Ammon's horn (tissue), 1 donor: ENCODE measurements at regions not wholly inside any gene's neighbourhood (a gene's known extent, or its start where the extent isn't known, plus 50 kb on each side); places are given as distances from the start of the nearest gene placed in this dataset.

ENCODE experiments used
- DNase-seq: peaks from one replicate; pipeline ENCODE4 v3.0.0-alpha.2; 2016; ENCODE audit warnings: low spot score

- peak; percentile 41 for DNase-seq
Measured at GRCh38 chr2:15842758-15843666, 97.3 kb upstream of the MYCN start.

DNA sequence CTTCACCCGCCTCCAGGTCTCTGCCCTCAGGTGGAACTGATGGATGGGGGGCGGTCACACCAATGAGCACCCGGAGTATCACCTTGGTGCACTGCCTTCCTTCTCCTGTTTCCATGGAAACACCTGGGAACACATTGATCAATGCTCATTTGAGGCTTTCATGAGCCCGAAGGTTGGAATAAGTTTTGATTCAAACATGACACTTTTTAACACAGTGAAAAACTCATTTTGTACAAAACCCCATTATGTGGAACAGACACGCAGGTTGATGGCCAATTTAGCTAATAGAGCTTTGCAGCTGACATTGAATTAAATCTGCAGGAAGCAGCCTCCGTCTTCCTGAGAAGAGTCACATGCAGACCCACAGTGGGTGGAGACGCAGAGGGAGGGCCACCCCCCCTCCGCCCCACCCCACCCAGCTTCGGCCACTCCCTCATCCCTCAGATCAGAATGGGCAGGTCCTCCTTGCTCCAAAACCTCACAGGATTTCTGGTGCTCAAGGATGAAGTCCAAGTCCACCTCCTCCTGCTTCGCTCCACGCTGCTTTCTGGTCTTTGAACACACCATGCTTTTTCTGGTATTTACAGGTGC, 96.0 kb upstream of the MYCN start:
- DNase-seq: no peak

DNA sequence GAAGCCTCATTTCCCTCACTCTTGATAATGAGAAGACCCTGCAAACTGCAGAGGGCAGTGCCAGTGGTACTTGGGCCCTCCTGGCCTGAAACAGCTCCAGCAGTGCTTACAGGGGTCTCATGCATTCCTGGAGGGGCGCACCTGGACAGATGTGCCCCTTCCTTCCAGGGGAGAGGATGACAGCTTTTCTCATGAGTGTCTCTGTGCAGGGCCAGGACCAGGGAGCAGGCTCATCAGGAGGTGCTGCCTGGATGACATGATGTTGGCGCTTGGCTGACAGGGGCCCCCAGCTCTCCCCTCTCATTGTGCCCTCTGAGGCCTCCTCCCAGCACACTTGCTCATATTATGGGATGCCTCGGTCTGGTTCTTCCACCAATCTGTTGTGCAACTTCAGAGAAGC, 95.1 kb upstream of the MYCN start:
- no peak for DNase-seq

DNA sequence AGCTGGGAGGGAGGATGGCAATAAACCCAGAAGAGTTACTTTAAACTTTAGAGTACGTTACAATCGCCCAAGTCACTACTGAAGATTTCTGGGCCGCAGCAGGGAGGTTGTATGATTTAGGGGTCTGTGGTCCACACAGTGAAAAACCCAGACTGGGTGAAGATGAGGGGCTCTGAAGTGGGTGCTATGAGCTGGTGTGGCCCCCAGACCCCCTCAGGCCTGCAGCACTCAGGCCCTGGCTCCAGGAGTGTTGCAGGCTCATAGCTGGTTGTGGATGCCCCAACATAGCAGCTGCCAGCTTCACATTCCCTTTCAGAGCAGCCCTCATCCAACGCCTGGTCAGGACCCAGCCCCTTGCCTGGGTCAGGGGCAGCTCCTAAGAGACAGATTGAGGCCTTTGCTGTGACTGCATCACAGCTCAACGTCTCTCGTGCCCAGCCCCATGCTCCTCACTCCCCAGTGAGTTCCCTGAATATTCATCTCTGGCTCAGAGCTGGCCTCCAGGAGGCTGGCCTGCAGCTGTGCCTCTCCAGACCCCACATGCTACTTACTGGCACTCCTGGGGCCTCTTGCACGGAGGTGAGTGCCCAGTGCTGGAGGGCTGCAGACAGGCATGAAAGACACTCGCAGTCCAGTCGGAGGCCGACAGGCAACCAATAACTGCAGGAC, 94.5 kb upstream of the MYCN start:
- DNase-seq: no peak

GRCh38 chr2:15846626-15847025, 93.7 kb upstream of the MYCN start:
- DNase-seq: peak; percentile 34

- DNase-seq: no peak
Measured at GRCh38 chr2:15850534-15850933, 89.8 kb upstream of the MYCN start.

DNA sequence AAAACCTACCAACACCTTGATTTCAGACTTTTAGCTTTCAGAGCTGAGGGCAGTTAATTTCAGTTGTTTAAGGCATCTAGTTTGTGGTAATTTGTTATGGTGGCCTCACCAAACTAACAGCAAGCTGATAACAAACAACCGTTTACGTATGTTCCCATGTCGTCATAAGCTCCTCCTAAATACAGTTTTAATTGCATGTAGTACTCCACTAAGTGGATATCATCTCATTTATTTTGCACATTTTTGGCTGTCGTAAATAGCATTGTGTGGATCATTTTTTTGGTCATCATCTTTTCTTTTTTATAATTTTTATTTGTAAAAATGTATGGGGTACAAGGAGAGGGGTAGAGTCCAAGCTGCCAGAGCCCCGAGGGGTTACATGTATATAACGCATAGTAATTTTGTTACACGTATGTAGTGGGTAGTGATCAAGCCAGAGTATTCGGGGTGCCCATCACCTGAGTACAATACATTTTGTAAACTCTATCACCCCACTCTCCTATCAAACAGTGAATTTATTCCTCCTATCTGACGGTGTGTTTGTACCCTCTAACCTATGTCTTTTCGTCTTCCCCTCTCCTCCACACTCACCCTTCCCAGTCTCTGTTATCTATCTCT, 89.2 kb upstream of the MYCN start:
- DNase-seq: no peak

- DNase-seq: no peak
Measured at GRCh38 chr2:15852811-15853210, 87.5 kb upstream of the MYCN start.

DNA sequence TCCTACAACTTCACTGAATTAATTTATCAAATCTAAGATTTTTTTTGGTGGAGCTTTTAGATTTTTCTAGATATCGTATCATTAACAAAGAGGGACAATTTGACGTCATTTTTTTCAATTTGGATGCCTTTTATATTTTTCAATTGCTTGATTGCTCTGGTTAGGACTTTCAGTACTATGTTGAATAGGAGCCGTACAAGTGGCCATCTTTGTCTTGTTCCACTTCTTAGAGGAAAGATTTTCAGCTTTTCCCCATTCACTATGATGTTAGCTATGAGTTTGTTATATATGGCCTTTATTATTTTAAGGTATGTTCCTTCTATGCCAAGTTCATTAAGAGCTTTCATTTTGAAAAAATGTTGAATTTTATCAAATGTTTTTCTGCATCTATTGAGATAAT, 86.4 kb upstream of the MYCN start:
- DNase-seq: no peak

DNA sequence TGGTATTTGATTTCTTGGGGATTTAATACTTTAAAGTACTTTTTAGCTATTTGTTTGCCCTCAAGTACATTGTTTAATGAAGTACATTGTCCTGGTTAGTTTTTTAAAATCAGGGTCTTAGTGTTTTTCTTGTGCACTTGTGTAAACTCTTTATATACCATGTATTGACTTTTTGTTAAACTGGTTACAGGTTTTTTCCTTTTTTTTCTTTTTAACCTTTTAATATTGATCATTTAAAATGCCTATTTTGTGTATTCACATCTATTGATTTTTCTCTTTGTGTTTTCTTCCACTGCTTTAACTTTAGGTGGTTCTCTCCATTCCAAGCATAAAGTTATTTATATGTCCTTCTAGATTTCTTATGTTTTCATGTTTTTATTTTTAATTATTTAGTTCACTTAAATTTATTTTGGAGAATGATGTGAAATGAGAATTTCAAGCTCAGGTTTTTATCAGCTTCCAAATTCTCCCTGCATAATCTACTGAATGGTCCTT, 84.5 kb upstream of the MYCN start:
- no peak for DNase-seq

DNA sequence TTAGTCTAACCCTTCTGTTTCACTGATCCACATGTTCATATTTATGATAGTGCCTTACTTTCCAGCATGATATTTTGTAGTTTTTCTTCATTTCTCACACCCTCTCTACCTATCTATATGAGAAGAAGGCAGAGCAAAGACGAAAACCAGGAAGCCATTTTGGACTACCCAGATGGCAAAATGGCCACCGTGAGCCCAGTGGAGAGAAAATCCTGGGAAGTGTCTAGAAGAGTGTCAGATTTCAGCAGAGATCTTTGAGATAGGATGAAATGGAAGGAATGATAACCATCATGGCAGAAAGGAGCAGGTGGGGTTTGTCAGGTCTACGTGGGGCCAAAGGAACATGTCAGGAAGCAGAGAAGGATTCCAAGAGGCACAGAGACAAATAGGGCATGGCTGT, 84.0 kb upstream of the MYCN start:
- no peak for DNase-seq

DNA sequence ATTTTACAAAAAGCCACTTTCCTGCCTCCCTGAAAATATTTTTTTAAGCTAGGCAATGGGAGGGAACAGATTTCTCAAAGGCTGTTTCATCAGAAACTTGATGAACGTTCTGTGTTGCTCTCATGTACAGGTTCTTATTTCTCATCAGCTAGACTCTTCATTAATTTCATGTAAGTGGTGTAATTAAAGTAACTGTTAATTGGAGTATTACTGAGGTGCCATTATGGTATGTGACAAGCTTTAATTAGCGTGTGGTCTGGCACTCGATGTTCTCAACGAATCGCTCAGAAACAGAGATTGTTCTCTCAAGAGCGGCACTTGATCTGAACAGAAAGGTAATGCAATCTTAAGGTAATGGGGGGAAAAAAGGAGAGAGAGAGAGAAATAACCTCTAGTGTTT, 81.9 kb upstream of the MYCN start:
- no peak for DNase-seq

DNA sequence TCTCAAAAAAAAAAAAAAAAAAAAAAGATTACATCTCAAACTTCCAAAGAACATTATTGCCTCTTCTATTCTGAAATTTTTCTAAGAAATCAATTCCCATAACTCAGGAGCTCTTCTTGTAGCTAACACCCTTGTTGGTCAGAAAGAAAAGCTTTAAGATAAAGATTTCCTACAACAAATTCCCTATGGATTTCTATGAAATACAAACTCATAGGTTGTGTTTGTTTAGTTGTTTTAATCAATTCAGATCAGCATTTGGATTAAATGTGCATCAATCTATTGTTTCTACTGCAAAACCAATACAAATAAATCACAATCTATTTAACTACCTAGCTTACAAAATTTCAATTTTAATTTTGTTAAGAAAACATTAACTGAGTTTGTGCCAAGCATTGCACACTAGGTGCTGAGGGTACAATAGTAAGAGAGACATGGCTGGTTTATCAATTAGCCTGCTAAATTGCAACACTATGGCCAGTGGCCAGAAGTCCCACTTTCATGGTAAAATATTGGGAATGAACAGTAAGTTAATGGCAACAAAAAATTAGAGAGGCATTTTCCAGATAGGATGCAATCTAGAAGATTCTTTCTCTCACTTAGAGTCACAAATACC, 80.2 kb upstream of the MYCN start:
- DNase-seq: no peak

DNA sequence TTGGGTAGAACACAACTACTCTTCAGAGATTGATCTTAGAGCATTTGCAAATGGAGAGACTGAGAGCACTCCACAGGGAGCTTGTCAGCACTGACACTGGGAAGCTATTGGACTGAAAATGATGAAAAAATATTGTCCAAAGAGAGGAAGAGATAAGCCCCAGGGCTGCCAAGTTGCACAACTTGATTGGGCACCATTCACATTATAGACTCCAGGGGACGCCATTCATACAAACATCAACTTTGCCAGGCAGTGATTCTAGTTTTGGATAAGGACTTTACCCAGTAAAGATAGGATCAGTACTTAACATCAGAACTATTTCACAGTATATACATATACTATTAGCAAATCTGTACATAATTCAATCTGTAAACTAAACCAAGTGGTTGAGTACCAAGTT, 79.6 kb upstream of the MYCN start:
- no peak for DNase-seq

GRCh38 chr2:15861172-15861822, 79.1 kb upstream of the MYCN start:
- no peak for DNase-seq

DNA sequence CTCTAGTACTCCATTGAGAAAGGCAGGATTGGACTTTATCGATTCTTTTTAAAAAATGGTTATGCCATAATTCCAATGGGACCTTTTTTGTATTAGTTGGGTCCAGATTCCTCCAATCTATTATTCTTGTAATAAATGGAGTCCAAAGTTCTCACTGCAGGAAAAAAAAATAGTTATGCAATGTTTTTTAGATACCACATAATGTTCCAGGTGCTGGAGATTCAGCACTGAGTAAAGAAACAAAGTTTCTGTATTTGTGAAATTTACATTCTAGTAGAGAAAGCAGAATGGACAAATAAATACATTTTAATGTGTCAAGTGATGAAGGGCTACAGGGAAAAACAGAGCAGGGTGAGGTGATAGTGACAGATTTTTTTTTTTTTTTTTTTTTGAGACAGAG, 78.5 kb upstream of the MYCN start:
- no peak for DNase-seq

DNA sequence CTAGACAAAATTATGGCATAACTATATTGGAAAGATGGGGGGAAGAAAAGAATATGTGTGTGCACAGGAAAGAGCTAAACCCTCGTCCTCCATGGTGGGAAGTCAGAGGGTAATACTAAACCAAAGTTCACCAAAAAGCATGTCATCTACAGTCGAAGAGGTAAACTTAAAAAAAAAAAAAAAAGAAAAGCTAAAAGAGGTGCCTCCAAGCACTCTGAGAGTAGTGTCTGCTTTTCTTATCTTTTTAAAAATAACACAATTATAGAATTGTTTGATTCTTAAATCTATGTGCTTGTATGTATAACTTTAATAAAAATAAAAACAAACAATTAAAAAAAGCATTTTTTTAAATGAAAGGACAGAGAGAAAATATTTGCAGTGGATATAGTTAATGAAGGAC, 77.3 kb upstream of the MYCN start:
- DNase-seq: no peak

GRCh38 chr2:15863494-15864175, 76.7 kb upstream of the MYCN start:
- DNase-seq: no peak

- no peak for DNase-seq
Measured at GRCh38 chr2:15864176-15864769, 76.1 kb upstream of the MYCN start.

DNA sequence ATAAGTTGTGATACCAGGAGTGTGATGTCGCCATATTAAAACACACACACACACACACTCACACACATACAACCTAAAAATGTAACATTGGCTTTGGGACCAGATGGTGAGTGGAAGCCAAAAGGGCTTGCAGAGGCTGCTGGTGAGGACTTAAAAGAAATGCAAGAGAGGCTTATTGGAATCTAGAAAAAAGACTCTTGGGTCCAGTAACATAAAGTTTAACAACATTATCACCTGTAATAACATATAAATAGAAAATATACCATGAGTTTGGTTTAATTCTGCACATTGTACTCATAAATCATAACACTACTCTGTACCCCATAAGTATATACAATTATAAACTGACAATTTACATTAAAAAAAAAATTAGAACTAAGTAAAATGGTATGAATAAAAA, 74.4 kb upstream of the MYCN start:
- no peak for DNase-seq
